ENCODE measurements at regions not wholly inside any gene's neighbourhood (a gene's known extent, or its start where the extent isn't known, plus 50 kb on each side); places are given as distances from the start of the nearest gene placed in this dataset.

DNA sequence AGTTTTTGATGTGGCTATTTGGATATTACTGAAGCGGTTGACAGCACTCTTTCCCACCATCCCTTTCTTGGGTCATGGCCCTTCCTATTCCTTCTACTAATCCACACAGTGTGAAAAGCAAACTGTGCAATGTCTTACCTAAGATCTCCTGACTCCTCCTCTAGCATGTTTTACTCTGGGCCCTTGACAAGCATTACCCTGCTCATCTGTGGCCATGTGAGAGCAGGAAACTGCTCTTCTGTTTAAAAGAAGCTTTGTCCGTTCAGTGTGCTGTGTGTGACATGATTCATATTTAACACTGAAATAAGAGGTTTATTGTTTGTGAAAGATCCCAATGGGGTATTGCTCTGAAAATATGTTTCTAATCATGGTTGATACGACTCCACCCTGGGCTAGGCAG is 1022.5 kb downstream of the AACS start:
- H3K4me3 ChIP-seq (ENCODE audit: low read depth, low read length): no peak overlapping the region
- DNase-seq (ENCODE audit: low read depth): no peak
- TF ChIP-seq POLR2A (IDR thresholded peaks at IDR 0.05; ENCODE audit: extremely low read depth, insufficient read length): no peak
- TF ChIP-seq MYC (IDR thresholded peaks at IDR 0.05; ENCODE audit: low read depth, low read length): no peak
- TF ChIP-seq, protein P1, sequence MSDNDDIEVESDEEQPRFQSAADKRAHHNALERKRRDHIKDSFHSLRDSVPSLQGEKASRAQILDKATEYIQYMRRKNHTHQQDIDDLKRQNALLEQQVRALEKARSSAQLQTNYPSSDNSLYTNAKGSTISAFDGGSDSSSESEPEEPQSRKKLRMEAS (IDR thresholded peaks at IDR 0.05; ENCODE audit: low read depth, low read length): no peak
- TF ChIP-seq, protein P2, sequence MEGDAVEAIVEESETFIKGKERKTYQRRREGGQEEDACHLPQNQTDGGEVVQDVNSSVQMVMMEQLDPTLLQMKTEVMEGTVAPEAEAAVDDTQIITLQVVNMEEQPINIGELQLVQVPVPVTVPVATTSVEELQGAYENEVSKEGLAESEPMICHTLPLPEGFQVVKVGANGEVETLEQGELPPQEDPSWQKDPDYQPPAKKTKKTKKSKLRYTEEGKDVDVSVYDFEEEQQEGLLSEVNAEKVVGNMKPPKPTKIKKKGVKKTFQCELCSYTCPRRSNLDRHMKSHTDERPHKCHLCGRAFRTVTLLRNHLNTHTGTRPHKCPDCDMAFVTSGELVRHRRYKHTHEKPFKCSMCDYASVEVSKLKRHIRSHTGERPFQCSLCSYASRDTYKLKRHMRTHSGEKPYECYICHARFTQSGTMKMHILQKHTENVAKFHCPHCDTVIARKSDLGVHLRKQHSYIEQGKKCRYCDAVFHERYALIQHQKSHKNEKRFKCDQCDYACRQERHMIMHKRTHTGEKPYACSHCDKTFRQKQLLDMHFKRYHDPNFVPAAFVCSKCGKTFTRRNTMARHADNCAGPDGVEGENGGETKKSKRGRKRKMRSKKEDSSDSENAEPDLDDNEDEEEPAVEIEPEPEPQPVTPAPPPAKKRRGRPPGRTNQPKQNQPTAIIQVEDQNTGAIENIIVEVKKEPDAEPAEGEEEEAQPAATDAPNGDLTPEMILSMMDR (IDR thresholded peaks at IDR 0.05; ENCODE audit: low read depth, low read length): no peak

DNA sequence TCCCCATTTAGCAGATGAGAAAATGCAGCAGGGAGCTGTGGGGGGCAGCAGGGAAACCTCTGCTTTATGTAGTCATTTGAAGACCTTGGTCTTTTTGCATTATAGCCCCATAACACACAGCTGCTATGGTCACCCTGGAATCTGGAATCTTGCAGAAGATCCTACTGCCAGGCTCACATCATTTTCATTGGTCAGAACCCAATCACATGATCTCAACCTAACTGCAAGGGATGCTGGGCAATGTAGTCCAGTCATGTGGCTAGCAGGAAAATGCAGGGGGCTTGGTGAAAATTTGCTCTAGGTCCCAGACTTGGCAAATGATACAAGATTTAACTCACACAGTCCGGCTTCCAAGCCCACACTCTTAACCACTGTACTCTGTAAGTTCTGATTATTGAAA is 1028.7 kb downstream of the AACS start:
- TF ChIP-seq, protein P1 (IDR thresholded peaks at IDR 0.05; ENCODE audit: low read depth, low read length): no peak
- TF ChIP-seq POLR2A (IDR thresholded peaks at IDR 0.05; ENCODE audit: extremely low read depth, insufficient read length) (no peak), MYC (IDR thresholded peaks at IDR 0.05; ENCODE audit: low read depth, low read length) (no peak)
- TF ChIP-seq, protein P2 (IDR thresholded peaks at IDR 0.05; ENCODE audit: low read depth, low read length): no peak
- peak; percentile 33 for DNase-seq (ENCODE audit: low read depth)
- H3K4me3 ChIP-seq (ENCODE audit: low read depth, low read length): no peak overlapping the region

GRCh38 chr12:126095748-126096510 is 1030.7 kb downstream of the AACS start:
- DNase-seq (ENCODE audit: low read depth): no peak
- TF ChIP-seq, protein P2 (IDR thresholded peaks at IDR 0.05; ENCODE audit: low read depth, low read length): no peak
- TF ChIP-seq, protein P1 (IDR thresholded peaks at IDR 0.05; ENCODE audit: low read depth, low read length): no peak
- TF ChIP-seq POLR2A (IDR thresholded peaks at IDR 0.05; ENCODE audit: extremely low read depth, insufficient read length) (no peak), MYC (IDR thresholded peaks at IDR 0.05; ENCODE audit: low read depth, low read length) (no peak)

GRCh38 chr12:126106706-126107105 is 1041.5 kb downstream of the AACS start:
- DNase-seq (ENCODE audit: low read depth): no peak
- no peak overlapping the region for H3K4me3 ChIP-seq (ENCODE audit: low read depth, low read length)
- TF ChIP-seq POLR2A (IDR thresholded peaks at IDR 0.05; ENCODE audit: extremely low read depth, insufficient read length) (no peak), MYC (IDR thresholded peaks at IDR 0.05; ENCODE audit: low read depth, low read length) (no peak)
- TF ChIP-seq, protein P2 (IDR thresholded peaks at IDR 0.05; ENCODE audit: low read depth, low read length): no peak
- TF ChIP-seq, protein P1 (IDR thresholded peaks at IDR 0.05; ENCODE audit: low read depth, low read length): no peak

More at GRCh38 chr12:126095748-126096510, 1030.7 kb downstream of the AACS start:
- H3K4me3 ChIP-seq (ENCODE audit: low read depth, low read length): no peak overlapping the region

GRCh38 chr12:126107659-126108058 is 1042.4 kb downstream of the AACS start:
- TF ChIP-seq MYC (IDR thresholded peaks at IDR 0.05; ENCODE audit: low read depth, low read length): no peak
- TF ChIP-seq, protein P2 (IDR thresholded peaks at IDR 0.05; ENCODE audit: low read depth, low read length): no peak
- no peak for TF ChIP-seq POLR2A (IDR thresholded peaks at IDR 0.05; ENCODE audit: extremely low read depth, insufficient read length)
- TF ChIP-seq, protein P1 (IDR thresholded peaks at IDR 0.05; ENCODE audit: low read depth, low read length): no peak
- no peak overlapping the region for H3K4me3 ChIP-seq (ENCODE audit: low read depth, low read length)
- no peak for DNase-seq (ENCODE audit: low read depth)
